ENCODE measurements at regions not wholly inside any gene's neighbourhood (a gene's known extent, or its start where the extent isn't known, plus 50 kb on each side); places are given as distances from the start of the nearest gene placed in this dataset.

DNA sequence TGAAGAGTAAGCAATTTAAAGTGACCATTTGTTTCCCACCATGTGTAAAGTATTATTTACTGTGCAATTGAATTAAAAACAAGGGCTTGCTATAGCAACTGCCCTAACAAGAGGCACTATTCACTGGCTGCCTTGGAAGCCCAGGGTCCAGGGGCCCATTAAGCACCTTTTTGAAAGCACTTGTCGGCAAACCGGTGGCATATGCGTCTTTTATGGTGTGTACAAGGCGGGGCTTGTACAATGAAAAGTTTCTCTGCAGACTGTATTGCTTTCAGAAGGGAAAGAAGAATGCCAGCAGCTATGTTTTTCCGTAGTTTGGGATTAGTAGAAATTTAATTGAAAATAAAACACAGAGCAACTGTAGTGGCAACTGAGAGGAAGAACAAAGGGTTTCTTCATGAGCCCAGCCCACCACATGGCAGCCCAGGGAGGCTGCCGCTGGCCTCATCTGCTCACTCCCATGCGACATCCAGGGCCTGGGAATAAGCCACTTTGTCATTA is 279.5 kb upstream of the PARD3B start:
- ATAC-seq (no peak), DNase-seq (no peak)
- H3K27me3 ChIP-seq, result peaks cover 0 to 4% (median 0%) of the 10 kb centered on the region in 7 donors
- peaks cover 0 to 18% (median 0%) of the 10 kb centered on the region in 9 donors for H3K4me1 ChIP-seq
- TF ChIP-seq, protein P1, sequence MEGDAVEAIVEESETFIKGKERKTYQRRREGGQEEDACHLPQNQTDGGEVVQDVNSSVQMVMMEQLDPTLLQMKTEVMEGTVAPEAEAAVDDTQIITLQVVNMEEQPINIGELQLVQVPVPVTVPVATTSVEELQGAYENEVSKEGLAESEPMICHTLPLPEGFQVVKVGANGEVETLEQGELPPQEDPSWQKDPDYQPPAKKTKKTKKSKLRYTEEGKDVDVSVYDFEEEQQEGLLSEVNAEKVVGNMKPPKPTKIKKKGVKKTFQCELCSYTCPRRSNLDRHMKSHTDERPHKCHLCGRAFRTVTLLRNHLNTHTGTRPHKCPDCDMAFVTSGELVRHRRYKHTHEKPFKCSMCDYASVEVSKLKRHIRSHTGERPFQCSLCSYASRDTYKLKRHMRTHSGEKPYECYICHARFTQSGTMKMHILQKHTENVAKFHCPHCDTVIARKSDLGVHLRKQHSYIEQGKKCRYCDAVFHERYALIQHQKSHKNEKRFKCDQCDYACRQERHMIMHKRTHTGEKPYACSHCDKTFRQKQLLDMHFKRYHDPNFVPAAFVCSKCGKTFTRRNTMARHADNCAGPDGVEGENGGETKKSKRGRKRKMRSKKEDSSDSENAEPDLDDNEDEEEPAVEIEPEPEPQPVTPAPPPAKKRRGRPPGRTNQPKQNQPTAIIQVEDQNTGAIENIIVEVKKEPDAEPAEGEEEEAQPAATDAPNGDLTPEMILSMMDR (IDR thresholded peaks at IDR 0.05), result no peak
- 93 to 97% methylated on average over 7 of the region's 7 CpGs for WGBS, 2 donors
- no peak overlapping the region for H3K27ac ChIP-seq
- intact Hi-C loops (cut with DNase I), result loop anchor here in 4 of 10 donors (10.0 kb wide), 4 partner anchors 121 to 1679 kb away; partner anchors contain the start of gene NRP2 (in 1 of the 4)
- peaks cover 0 to 6% (median 0%) of the 10 kb centered on the region in 11 donors for H3K9me3 ChIP-seq
- no peaks in the 10 kb centered on the region for H3K36me3 ChIP-seq
- H3K4me3 ChIP-seq, result no peak overlapping the region

DNA sequence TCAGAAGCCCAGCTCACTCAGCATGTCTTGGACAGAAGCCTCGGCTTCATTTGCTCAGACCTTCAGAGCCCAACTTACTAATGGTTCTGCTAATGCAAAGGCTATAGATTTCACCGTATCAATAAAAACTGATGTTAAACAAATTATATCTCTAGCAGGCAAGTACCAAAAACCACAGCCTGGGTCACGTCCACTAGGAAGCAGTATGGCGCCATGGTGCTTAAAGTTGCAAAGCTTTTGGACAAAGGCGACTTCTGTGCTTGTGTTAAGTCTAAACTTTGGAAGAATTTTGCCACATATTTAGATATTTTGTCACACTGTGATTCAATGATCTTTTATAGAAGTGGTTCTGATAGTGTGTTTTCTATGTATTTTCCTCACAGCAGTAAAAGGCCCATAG is 276.8 kb upstream of the PARD3B start:
- H3K4me1 ChIP-seq, result peaks cover 0 to 25% (median 0%) of the 10 kb centered on the region in 9 donors
- no peak overlapping the region for H3K27ac ChIP-seq
- intact Hi-C loops (cut with DNase I), result loop anchor here in 4 of 10 donors (10.0 kb wide), 4 partner anchors 124 to 1676 kb away; partner anchors contain the start of gene NRP2 (in 1 of the 4)
- no peak for ATAC-seq
- no peak for DNase-seq
- no peak overlapping the region for H3K4me3 ChIP-seq
- WGBS, 2 donors, result 92 to 95% methylated on average over 5 of the region's 5 CpGs
- no peaks in the 10 kb centered on the region for H3K27me3 ChIP-seq
- TF ChIP-seq, protein P1 (IDR thresholded peaks at IDR 0.05), result no peak
- no peaks in the 10 kb centered on the region for H3K36me3 ChIP-seq
- H3K9me3 ChIP-seq, result peaks cover 0 to 13% (median 0%) of the 10 kb centered on the region in 11 donors

DNA sequence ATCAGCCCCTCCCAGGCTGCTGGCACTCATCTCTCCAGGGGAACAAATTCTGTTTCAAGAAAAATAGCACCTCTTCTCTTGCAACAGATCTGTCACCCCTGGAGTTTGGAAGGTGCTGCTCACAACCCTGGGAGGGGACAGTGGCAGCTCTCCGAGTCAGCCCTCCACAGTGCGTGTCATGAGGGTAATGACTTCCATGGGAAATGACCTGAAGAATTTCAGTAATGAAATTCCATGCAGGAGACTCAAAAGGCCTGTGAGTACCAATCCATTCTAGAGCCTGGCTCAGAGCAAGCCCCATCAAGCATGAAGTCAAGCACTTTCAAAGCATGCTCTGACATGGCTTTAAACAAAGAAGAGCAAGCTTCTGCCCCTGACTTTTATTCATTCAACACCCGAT is 276.3 kb upstream of the PARD3B start:
- Histone ChIP-seq H3K4me1 (peaks cover 0 to 30% (median 0%) of the 10 kb centered on the region in 9 donors), H3K27ac (no peak overlapping the region), H3K9me3 (peaks cover 0 to 13% (median 0%) of the 10 kb centered on the region in 11 donors), H3K27me3 (no peaks in the 10 kb centered on the region), H3K4me3 (no peak overlapping the region), H3K36me3 (no peaks in the 10 kb centered on the region)
- intact Hi-C loops (cut with DNase I), result loop anchor here in 4 of 10 donors (10.0 kb wide), 4 partner anchors 124 to 1676 kb away; partner anchors contain the start of gene NRP2 (in 1 of the 4)
- ATAC-seq (no peak), DNase-seq (no peak)
- WGBS, 2 donors, result 77 to 82% methylated on average over 3 of the region's 3 CpGs
- TF ChIP-seq, protein P1 (IDR thresholded peaks at IDR 0.05), result no peak

DNA sequence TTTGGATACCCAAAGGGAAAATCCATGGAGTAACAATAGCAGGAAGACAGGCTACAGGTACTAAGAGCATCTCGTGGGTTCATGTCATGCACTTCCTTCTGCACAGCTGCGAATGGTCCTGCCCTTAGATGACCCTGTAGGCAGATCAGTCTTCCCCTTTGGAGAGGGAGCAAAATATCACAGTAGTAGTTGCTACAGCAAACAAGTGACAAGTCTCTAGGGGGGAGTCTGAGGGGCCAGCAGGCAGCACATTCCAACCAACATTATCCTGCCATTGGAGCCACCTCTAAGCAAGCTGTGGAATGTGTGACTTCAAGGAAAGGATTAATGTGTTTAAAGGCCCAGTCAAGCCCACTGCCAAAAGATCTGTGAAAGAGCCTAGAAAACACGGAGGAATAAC is 273.2 kb upstream of the PARD3B start:
- peak overlapping the region in 2 of 10 donors; percentile 0 to 39 for H3K27ac ChIP-seq
- no peak for DNase-seq
- H3K4me1 ChIP-seq, result peaks cover 0 to 36% (median 7%) of the 10 kb centered on the region in 9 donors
- H3K36me3 ChIP-seq, result no peaks in the 10 kb centered on the region
- intact Hi-C loops (cut with DNase I), result no loop called here
- peaks cover 0 to 3% (median 0%) of the 10 kb centered on the region in 7 donors for H3K27me3 ChIP-seq
- WGBS, 2 donors, result 42 to 49% methylated on average over 3 of the region's 3 CpGs
- TF ChIP-seq, protein P1 (IDR thresholded peaks at IDR 0.05), result no peak
- H3K9me3 ChIP-seq, result peaks cover 0 to 13% (median 0%) of the 10 kb centered on the region in 11 donors
- no peak overlapping the region for H3K4me3 ChIP-seq
- ATAC-seq, result peak in 6 of 8 donors; percentile 31 to 89 (median 74)

Data from heart right ventricle (tissue), 16 donors.